Neuronal stem cell (in vitro differentiated cells): ENCODE measurements at regions not wholly inside any gene's neighbourhood (a gene's known extent, or its start where the extent isn't known, plus 50 kb on each side); places are given as distances from the start of the nearest gene placed in this dataset.

Source experiments
- DNase-seq: peaks from one replicate; pipeline ENCODE4 v3.0.0-alpha.2; 2013; ENCODE audit warnings: low spot score
- H2AFZ ChIP-seq: one replicate; pipeline ENCODE4 v1.6.1; 2013; ENCODE audit warnings: mild to moderate bottlenecking, low read length, inconsistent platforms
- H2AK5ac ChIP-seq: 2 replicates; pipeline ENCODE4 v1.6.1; 2013; ENCODE audit warnings: low read depth, mild to moderate bottlenecking, inconsistent platforms, low read length, moderate library complexity, mixed read lengths
- H2BK120ac ChIP-seq: 2 replicates; pipeline ENCODE4 v1.6.1; 2013; ENCODE audit warnings: low read depth, mild to moderate bottlenecking, inconsistent platforms, low read length, moderate library complexity, mixed read lengths
- H2BK12ac ChIP-seq: one replicate; pipeline ENCODE4 v1.6.1; 2013; ENCODE audit warnings: low read length, inconsistent platforms
- H2BK15ac ChIP-seq: 2 replicates; pipeline ENCODE4 v1.6.1; 2013; ENCODE audit warnings: mild to moderate bottlenecking, low read length, inconsistent platforms, mixed read lengths
- H2BK5ac ChIP-seq: one replicate; pipeline ENCODE4 v1.6.1; 2013; ENCODE audit warnings: inconsistent platforms, mild to moderate bottlenecking, low read length, moderate library complexity
- H3K14ac ChIP-seq: one replicate; pipeline ENCODE4 v1.6.1; 2013; ENCODE audit warnings: low read length, inconsistent platforms
- H3K18ac ChIP-seq: 2 replicates; pipeline ENCODE4 v1.6.1; 2013; ENCODE audit warnings: low read length, inconsistent platforms
- H3K23ac ChIP-seq: 2 replicates; pipeline ENCODE4 v1.6.1; 2013; ENCODE audit warnings: low read depth, mild to moderate bottlenecking, mixed read lengths, low read length, inconsistent platforms; ENCODE audit not compliant: poor library complexity
- H3K27ac ChIP-seq: replicated peaks from 3 replicates; pipeline ENCODE4 v1.5.1; 2013; ENCODE audit warnings: low read length, inconsistent platforms
- H3K27me3 ChIP-seq, 3 experiments: 2 replicates each; pipeline ENCODE4 v1.6.1; 2013; ENCODE audit warnings: low read length in 3 of 3, mild to moderate bottlenecking in 2 of 3, inconsistent platforms in 1 of 3, low read depth in 1 of 3, mixed read lengths in 1 of 3, moderate library complexity in 1 of 3; ENCODE audit not compliant: control insufficient read depth in 3 of 3, insufficient read depth in 3 of 3
- H3K36me3 ChIP-seq, 2 donors: replicated peaks in 1 of 2; 2 replicates each; pipeline ENCODE4 v1.6.1; 2013; ENCODE audit warnings: low read length in 2 of 2; ENCODE audit not compliant: control insufficient read depth in 2 of 2, insufficient read depth in 2 of 2
- H3K4ac ChIP-seq: 2 replicates; pipeline ENCODE4 v1.6.1; 2013; ENCODE audit warnings: inconsistent platforms, mild to moderate bottlenecking, low read length, moderate library complexity
- H3K4me1 ChIP-seq, 2 donors: 1 replicate in 1 of 2; 2 replicates in 1 of 2; pipeline ENCODE4 v1.6.1; 2013; ENCODE audit warnings: low read length in 2 of 2, low read depth in 1 of 2; ENCODE audit not compliant: control insufficient read depth in 2 of 2, insufficient read depth in 1 of 2
- H3K4me2 ChIP-seq: one replicate; pipeline ENCODE4 v1.6.1; 2013; ENCODE audit warnings: mild to moderate bottlenecking, low read length, inconsistent platforms; ENCODE audit not compliant: insufficient read depth, poor library complexity, severe bottlenecking
- H3K4me3 ChIP-seq, 2 donors: 2 replicates each; pipeline ENCODE4 v1.5.1; 2013; ENCODE audit warnings: low read length in 2 of 2, mild to moderate bottlenecking in 2 of 2, inconsistent platforms in 1 of 2, moderate library complexity in 1 of 2
- H3K79me1 ChIP-seq: one replicate; pipeline ENCODE4 v1.6.1; 2013; ENCODE audit warnings: low read depth, mild to moderate bottlenecking, inconsistent platforms, low read length, moderate library complexity
- H3K9ac ChIP-seq: one replicate; pipeline ENCODE4 v1.6.1; 2013; ENCODE audit warnings: mild to moderate bottlenecking, low read depth, low read length, inconsistent platforms; ENCODE audit not compliant: poor library complexity
- H3K9me3 ChIP-seq, 2 donors: replicated peaks in 1 of 2; 2 replicates each; pipeline versions ENCODE3 to v1.6.1; 2013; ENCODE audit warnings: low read length in 2 of 2, mild to moderate bottlenecking in 2 of 2, inconsistent platforms in 1 of 2, low read depth in 1 of 2, mixed read lengths in 1 of 2, moderate library complexity in 1 of 2; ENCODE audit not compliant: control insufficient read depth in 2 of 2, insufficient read depth in 1 of 2
- H4K8ac ChIP-seq: one replicate; pipeline ENCODE4 v1.6.1; 2013; ENCODE audit warnings: low read depth, mild to moderate bottlenecking, inconsistent platforms, low read length, moderate library complexity
- H4K91ac ChIP-seq: one replicate; pipeline ENCODE4 v1.6.1; 2013; ENCODE audit warnings: low read length, low read depth, mild to moderate bottlenecking, inconsistent platforms; ENCODE audit not compliant: poor library complexity
- WGBS, 2 donors: extraction: QIAGEN DNeasy Blood & Tissue Kit; methylation state at CpG; one replicate each; pipeline ENCODE4 v1.1.7; 2013; ENCODE audit warnings: missing lambda C conversion rate in 2 of 2, mixed read lengths in 1 of 2; ENCODE audit not compliant: insufficient read length in 2 of 2, insufficient replicate concordance in 1 of 2; ENCODE audit errors: extremely low coverage in 2 of 2; 5-methylcytosine and 5-hydroxymethylcytosine counted together

- peak overlapping the region; percentile 66 for H2BK120ac ChIP-seq
- H3K9me3 ChIP-seq = peaks cover 0 to 2% of the 10 kb centered on the region in 2 donors
- peak overlapping the region; percentile 7 for H2BK5ac ChIP-seq
- peaks cover 19 to 26% of the 10 kb centered on the region in 2 donors for H3K4me1 ChIP-seq
- peaks cover 0 to 16% (median 0%) of the 10 kb centered on the region in 3 experiments for H3K27me3 ChIP-seq
- H3K14ac ChIP-seq = peak overlapping the region; percentile 76
- no peak overlapping the region for H3K27ac ChIP-seq
- no peaks in the 10 kb centered on the region for H3K79me1 ChIP-seq
- peak overlapping the region; percentile 89 for H2AK5ac ChIP-seq
- H3K4ac ChIP-seq = peak overlapping the region; percentile 28
- no CpG with 5 or more reads among the region's 15 CpGs for WGBS, 2 donors
- H3K9ac ChIP-seq = peak overlapping the region; percentile 64
- H3K4me2 ChIP-seq = no peak overlapping the region
- H4K91ac ChIP-seq = no peak overlapping the region
- peak overlapping the region; percentile 87 for H2AFZ ChIP-seq
- H3K18ac ChIP-seq = peak overlapping the region; percentile 92
- peak overlapping the region; percentile 62 for H2BK15ac ChIP-seq
- H2BK12ac ChIP-seq = no peak overlapping the region
- H4K8ac ChIP-seq = no peak overlapping the region
- H3K23ac ChIP-seq = no peak overlapping the region
- H3K36me3 ChIP-seq = no peaks in the 10 kb centered on the region
- no peak overlapping the region for H3K4me3 ChIP-seq
- DNase-seq = no peak
These were observed 188.4 kb downstream of the C9orf50 start for GRCh38 chr9:129432297-129433154.

- Histone ChIP-seq H3K79me1 (no peaks in the 10 kb centered on the region), H3K9me3 (no peaks in the 10 kb centered on the region), H3K18ac (peak overlapping the region; percentile 27), H2AK5ac (peak overlapping the region; percentile 86), H2BK12ac (no peak overlapping the region), H3K23ac (no peak overlapping the region), H3K27me3 (peaks cover 0 to 2% (median 0%) of the 10 kb centered on the region in 3 experiments), H3K4ac (no peak overlapping the region), H3K36me3 (no peaks in the 10 kb centered on the region), H2AFZ (no peak overlapping the region), H2BK120ac (peak overlapping the region; percentile 40), H3K4me3 (no peak overlapping the region), H2BK5ac (no peak overlapping the region), H3K9ac (no peak overlapping the region), H3K14ac (no peak overlapping the region), H2BK15ac (peak overlapping the region; percentile 41), H4K8ac (no peak overlapping the region), H3K4me2 (no peak overlapping the region), H3K4me1 (peaks cover 16 to 20% of the 10 kb centered on the region in 2 donors), H4K91ac (no peak overlapping the region), H3K27ac (no peak overlapping the region)
- no CpG with 5 or more reads among the region's 18 CpGs for WGBS, 2 donors
- DNase-seq = no peak
These were observed 189.8 kb downstream of the C9orf50 start for GRCh38 chr9:129430940-129431643.

- Histone ChIP-seq H3K4me2 (peak overlapping the region; percentile 24), H2BK12ac (peak overlapping the region; percentile 59), H3K23ac (no peak overlapping the region), H3K27ac (peak overlapping the region; percentile 47), H3K36me3 (no peaks in the 10 kb centered on the region), H3K9me3 (no peaks in the 10 kb centered on the region), H2AFZ (peak overlapping the region; percentile 51), H3K27me3 (no peaks in the 10 kb centered on the region), H2BK120ac (peak overlapping the region; percentile 35), H3K4me1 (peaks cover 15 to 20% of the 10 kb centered on the region in 2 donors), H4K91ac (peak overlapping the region; percentile 38), H2BK15ac (peak overlapping the region; percentile 97), H3K4me3 (no peak overlapping the region), H3K4ac (peak overlapping the region; percentile 79), H3K14ac (peak overlapping the region; percentile 11), H4K8ac (no peak overlapping the region), H3K79me1 (no peaks in the 10 kb centered on the region), H2BK5ac (peak overlapping the region; percentile 56), H3K9ac (no peak overlapping the region), H3K18ac (peak overlapping the region; percentile 94), H2AK5ac (peak overlapping the region; percentile 87)
- no peak for DNase-seq
- WGBS, 2 donors = no CpG with 5 or more reads among the region's 9 CpGs
These were observed 191.9 kb downstream of the C9orf50 start for GRCh38 chr9:129428864-129429577.
